GM19035 (cell line): ENCODE measurements at regions not wholly inside any gene's neighbourhood (a gene's known extent, or its start where the extent isn't known, plus 50 kb on each side); places are given as distances from the start of the nearest gene placed in this dataset.
"Not testable (repeated sequence)": the region's sequence is repeated elsewhere in the genome, so short reads cannot be mapped to it uniquely, and the experiment has no call there.

Experiments used
- ATAC-seq: cut with Tn5 transposase; IDR thresholded peaks from one replicate; pipeline ENCODE4 v1.9.1; 2021; ENCODE audit not compliant: unreplicated experiment

- no peak for ATAC-seq
Measured at GRCh38 chr1:181192316-181192715, 103.8 kb downstream of the IER5 start.

GRCh38 chr1:181202986-181203555 lies 114.6 kb downstream of the IER5 start:
- ATAC-seq = no peak

GRCh38 chr1:181204530-181204929 lies 116.0 kb downstream of the IER5 start:
- no peak for ATAC-seq

GRCh38 chr1:181205901-181206300 lies 117.4 kb downstream of the IER5 start:
- no peak for ATAC-seq

GRCh38 chr1:181206513-181206912 lies 118.0 kb downstream of the IER5 start:
- no peak for ATAC-seq

- no peak for ATAC-seq
Measured at GRCh38 chr1:181206979-181207790, 118.7 kb downstream of the IER5 start.

- ATAC-seq = no peak
Measured at GRCh38 chr1:181208083-181208482, 119.6 kb downstream of the IER5 start.

- ATAC-seq = no peak
Measured at GRCh38 chr1:181208967-181209366, 120.5 kb downstream of the IER5 start.

- ATAC-seq = no peak
Measured at GRCh38 chr1:181213056-181213455, 124.6 kb downstream of the IER5 start.

- no peak for ATAC-seq
Measured at GRCh38 chr1:181216591-181216994, 128.1 kb downstream of the IER5 start.

GRCh38 chr1:181219938-181220337 lies 131.4 kb downstream of the IER5 start:
- no peak for ATAC-seq

GRCh38 chr1:181221078-181221477 lies 132.6 kb downstream of the IER5 start:
- ATAC-seq = no peak

GRCh38 chr1:181222972-181223505 lies 134.5 kb downstream of the IER5 start:
- no peak for ATAC-seq

- ATAC-seq = not testable (repeated sequence)
Measured at GRCh38 chr1:181226728-181227127, 138.2 kb downstream of the IER5 start.

GRCh38 chr1:181239086-181239485 lies 150.6 kb downstream of the IER5 start:
- ATAC-seq = no peak

GRCh38 chr1:181246320-181246719 lies 157.8 kb downstream of the IER5 start:
- ATAC-seq = not testable (repeated sequence)

- not testable (repeated sequence) for ATAC-seq
Measured at GRCh38 chr1:181248361-181248760, 159.9 kb downstream of the IER5 start.

- no peak for ATAC-seq
Measured at GRCh38 chr1:181249186-181249585, 160.7 kb downstream of the IER5 start.

GRCh38 chr1:181250038-181250437 lies 161.5 kb downstream of the IER5 start:
- no peak for ATAC-seq

- ATAC-seq = no peak
Measured at GRCh38 chr1:181251001-181251712, 162.7 kb downstream of the IER5 start.

GRCh38 chr1:181251713-181252075 lies 163.2 kb downstream of the IER5 start:
- no peak for ATAC-seq

GRCh38 chr1:181253601-181254000 lies 165.1 kb downstream of the IER5 start:
- not testable (repeated sequence) for ATAC-seq
